Neural cell (in vitro differentiated cells): ENCODE measurements at regions not wholly inside any gene's neighbourhood (a gene's known extent, or its start where the extent isn't known, plus 50 kb on each side); places are given as distances from the start of the nearest gene placed in this dataset.
"Not testable (repeated sequence)": the region's sequence is repeated elsewhere in the genome, so short reads cannot be mapped to it uniquely, and the experiment has no call there.

ENCODE experiments used
- CTCF ChIP-seq: fragments of 450-650 bp; IDR thresholded peaks from 2 replicates; pipeline ENCODE4 v1.5.1; 2014; ENCODE audit warnings: antibody characterized with exemption, mild to moderate bottlenecking, moderate library complexity; ENCODE audit not compliant: poor library complexity, severe bottlenecking
- EP300 ChIP-seq: fragments of 450-650 bp; conservative IDR thresholded peaks from 2 replicates; pipeline ENCODE4 v1.6.1; 2014; ENCODE audit warnings: antibody characterized with exemption, mild to moderate bottlenecking, moderate library complexity; ENCODE audit not compliant: poor library complexity, severe bottlenecking
- EZH2 ChIP-seq: fragments of 200-600, 300-800 bp; shearing (Covaris generic), sonication (generic); IDR thresholded peaks from 2 replicates; pipeline ENCODE4 v1.6.1; 2014; ENCODE audit warnings: antibody characterized with exemption, low read length, borderline replicate concordance, mild to moderate bottlenecking; ENCODE audit not compliant: insufficient read depth, poor library complexity, severe bottlenecking
- MXI1 ChIP-seq: fragments of 450-650 bp; conservative IDR thresholded peaks from 2 replicates; pipeline ENCODE4 v1.6.1; 2014; ENCODE audit warnings: antibody characterized with exemption, mild to moderate bottlenecking; ENCODE audit not compliant: poor library complexity, severe bottlenecking
- POLR2AphosphoS5 ChIP-seq: IDR thresholded peaks from 2 replicates; pipeline ENCODE4 v1.6.1; 2012
- RAD21 ChIP-seq: fragments of 450-650 bp; conservative IDR thresholded peaks from 2 replicates; pipeline ENCODE4 v1.6.1; 2014; ENCODE audit warnings: antibody characterized with exemption, mild to moderate bottlenecking, moderate library complexity
- REST ChIP-seq: IDR thresholded peaks from 2 replicates; pipeline ENCODE4 v1.6.1; 2012; ENCODE audit warnings: borderline replicate concordance
- SMC3 ChIP-seq: fragments of 450-650 bp; conservative IDR thresholded peaks from 2 replicates; pipeline ENCODE4 v1.6.1; 2014; ENCODE audit warnings: antibody characterized with exemption, mild to moderate bottlenecking, moderate library complexity; ENCODE audit not compliant: poor library complexity
- TAF1 ChIP-seq: IDR thresholded peaks from 2 replicates; pipeline ENCODE4 v1.6.1; 2012; ENCODE audit warnings: low read depth

GRCh38 chr22:19662049-19662684 lies 52.1 kb upstream of the SEPTIN5 start:
- not testable (repeated sequence) for TF ChIP-seq TAF1, EP300, POLR2AphosphoS5, CTCF, EZH2, MXI1, REST, SMC3, RAD21
